HEK293T (cell line): ENCODE measurements at regions not wholly inside any gene's neighbourhood (a gene's known extent, or its start where the extent isn't known, plus 50 kb on each side); places are given as distances from the start of the nearest gene placed in this dataset.

Source experiments
- CTBP1 ChIP-seq: fragments of 450-650 bp; IDR thresholded peaks from 2 replicates; pipeline ENCODE4 v1.6.1; 2016; ENCODE audit warnings: borderline replicate concordance
- ELF4 ChIP-seq: fragments of 450-650 bp; IDR thresholded peaks from 2 replicates; pipeline ENCODE4 v1.6.1; 2017; ENCODE audit warnings: antibody characterized with exemption
- FOXA1 ChIP-seq: fragments of 450-650 bp; IDR thresholded peaks from 2 replicates; pipeline ENCODE4 v1.6.1; 2016; ENCODE audit warnings: mild to moderate bottlenecking
- HDGF ChIP-seq: fragments of 450-650 bp; IDR thresholded peaks from 2 replicates; pipeline ENCODE4 v1.6.1; 2017; ENCODE audit warnings: antibody characterized with exemption, borderline replicate concordance
- L3MBTL2 ChIP-seq: fragments of 450-650 bp; conservative IDR thresholded peaks from 2 replicates; pipeline ENCODE4 v1.6.1; 2016; ENCODE audit warnings: mild to moderate bottlenecking

DNA sequence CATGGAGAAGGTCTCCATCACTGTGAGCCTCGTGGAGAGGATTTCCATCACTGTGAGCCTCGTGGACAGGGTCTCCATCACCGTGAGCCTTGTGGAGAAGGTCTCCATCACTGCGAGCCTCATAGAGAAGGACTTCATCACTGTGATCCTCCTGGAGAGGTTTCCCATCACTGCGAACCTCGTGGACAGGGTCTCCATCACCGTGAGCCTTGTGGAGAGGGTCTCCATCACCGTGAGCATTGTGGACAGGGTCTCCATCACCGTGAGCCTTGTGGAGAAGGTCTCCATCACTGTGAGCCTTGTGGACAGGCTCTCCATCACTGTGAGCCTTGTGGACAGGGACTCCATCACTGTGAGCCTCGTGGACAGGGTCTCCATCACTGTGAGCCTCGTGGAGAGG is 140.4 kb downstream of the ERMARD start:
- TF ChIP-seq FOXA1 (no peak), CTBP1 (no peak), ELF4 (no peak), L3MBTL2 (no peak), HDGF (no peak)
